Fibroblast of villous mesenchyme (primary cell): ENCODE measurements at regions not wholly inside any gene's neighbourhood (a gene's known extent, or its start where the extent isn't known, plus 50 kb on each side); places are given as distances from the start of the nearest gene placed in this dataset.
A peak's percentile ranks its signal among the peaks of the same experiment; 100 is the strongest.

Experiments used
- DNase-seq: peaks from one replicate; pipeline ENCODE4 v3.0.0-alpha.2; 2010; ENCODE audit warnings: low read depth
- H3K4me3 ChIP-seq: 2 replicates; pipeline ENCODE4 v1.5.1; 2011; ENCODE audit warnings: low read depth, mild to moderate bottlenecking, low read length
- TF ChIP-seq, protein P1 (sequence below): IDR thresholded peaks from 2 replicates; pipeline ENCODE4 v1.5.1; 2012; ENCODE audit warnings: low read depth, mild to moderate bottlenecking, low read length; ENCODE audit not compliant: insufficient read depth

DNA sequence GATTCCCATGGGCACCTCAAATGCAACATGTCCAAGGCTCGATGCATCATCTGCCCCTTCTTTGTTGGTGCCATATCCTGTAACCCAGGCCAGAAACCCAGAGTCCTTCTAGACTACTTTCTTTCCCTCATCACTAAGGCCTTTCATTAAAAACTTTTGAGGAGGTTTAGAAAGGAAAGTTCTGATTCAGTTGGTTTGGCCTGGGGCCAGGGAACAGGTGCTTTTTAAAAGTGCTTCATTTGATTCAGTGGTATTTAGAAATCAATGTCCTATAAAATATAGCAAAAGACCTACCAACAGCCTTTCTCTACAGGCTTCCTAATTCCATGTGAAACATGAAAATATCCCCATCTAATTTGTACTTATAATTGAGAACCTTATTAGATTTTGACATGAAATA lies 341.9 kb upstream of the RORA start:
- no peak overlapping the region for H3K4me3 ChIP-seq
- DNase-seq, result no peak
- TF ChIP-seq, protein P1, sequence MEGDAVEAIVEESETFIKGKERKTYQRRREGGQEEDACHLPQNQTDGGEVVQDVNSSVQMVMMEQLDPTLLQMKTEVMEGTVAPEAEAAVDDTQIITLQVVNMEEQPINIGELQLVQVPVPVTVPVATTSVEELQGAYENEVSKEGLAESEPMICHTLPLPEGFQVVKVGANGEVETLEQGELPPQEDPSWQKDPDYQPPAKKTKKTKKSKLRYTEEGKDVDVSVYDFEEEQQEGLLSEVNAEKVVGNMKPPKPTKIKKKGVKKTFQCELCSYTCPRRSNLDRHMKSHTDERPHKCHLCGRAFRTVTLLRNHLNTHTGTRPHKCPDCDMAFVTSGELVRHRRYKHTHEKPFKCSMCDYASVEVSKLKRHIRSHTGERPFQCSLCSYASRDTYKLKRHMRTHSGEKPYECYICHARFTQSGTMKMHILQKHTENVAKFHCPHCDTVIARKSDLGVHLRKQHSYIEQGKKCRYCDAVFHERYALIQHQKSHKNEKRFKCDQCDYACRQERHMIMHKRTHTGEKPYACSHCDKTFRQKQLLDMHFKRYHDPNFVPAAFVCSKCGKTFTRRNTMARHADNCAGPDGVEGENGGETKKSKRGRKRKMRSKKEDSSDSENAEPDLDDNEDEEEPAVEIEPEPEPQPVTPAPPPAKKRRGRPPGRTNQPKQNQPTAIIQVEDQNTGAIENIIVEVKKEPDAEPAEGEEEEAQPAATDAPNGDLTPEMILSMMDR, result no peak

DNA sequence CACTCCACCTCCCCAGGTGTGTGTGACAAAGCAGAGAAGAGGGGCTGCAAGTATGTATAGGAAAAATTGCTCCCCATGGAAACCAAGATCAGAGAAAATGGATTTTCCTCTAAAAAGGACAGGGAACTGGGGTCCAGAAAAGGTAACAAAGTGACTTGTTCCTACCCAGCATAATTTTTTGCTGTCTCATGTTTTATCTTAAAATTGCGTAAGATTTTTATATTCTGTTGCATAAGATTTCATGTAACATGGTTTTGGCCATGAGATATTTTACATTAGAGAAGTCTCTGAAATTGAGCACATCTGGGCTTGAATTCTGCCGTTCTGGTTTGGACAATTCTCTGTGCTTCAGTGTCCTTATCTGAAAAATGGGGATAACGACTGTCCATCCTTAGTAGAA lies 335.7 kb upstream of the RORA start:
- no peak overlapping the region for H3K4me3 ChIP-seq
- no peak for DNase-seq
- TF ChIP-seq, protein P1, result no peak

DNA sequence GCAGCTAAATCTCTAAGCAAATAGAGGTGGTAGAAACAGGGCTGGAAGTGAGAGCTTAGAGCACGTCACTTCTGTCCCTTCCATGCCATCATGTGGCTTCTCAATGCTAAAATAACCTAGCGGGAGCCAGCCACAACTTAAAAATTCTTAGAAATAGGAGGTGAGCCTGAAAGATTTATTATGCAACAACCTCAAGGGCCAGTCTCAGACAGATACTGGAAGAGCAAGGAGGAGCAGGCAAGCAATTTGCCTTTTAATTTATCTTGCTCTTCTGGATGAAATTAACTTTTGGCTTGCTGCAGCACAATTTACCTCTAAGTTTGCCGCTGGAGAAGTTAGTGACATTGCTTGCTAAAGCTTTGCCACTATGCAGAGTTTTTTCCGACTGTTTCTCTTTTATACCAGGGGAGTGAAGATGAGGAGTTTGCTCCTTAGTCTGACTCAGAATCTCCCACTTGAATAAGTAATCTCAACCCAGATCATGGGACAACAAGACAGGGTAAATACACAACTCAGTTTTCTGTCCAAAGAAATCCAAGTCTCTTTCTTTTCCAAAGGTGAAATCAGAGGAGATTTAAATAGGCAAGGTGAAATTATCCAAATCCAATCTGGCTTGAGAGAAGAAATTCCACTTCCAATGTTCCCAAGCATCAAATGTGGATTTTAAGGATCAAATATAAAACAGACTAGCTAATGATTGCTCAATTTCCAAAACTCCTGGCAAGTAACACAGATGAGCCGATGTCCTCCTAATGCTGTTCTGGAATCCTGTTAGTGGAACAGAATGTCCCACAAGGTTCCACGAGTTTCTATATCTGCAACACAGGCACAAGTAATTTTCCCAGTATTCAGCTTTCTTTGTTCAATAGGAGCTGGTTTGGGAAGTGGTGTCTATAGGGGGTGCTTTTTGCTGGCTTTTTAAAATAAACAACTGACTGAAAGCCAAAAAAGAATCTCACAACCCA lies 329.4 kb upstream of the RORA start:
- peak; percentile 3 for DNase-seq
- TF ChIP-seq, protein P1, result no peak
- H3K4me3 ChIP-seq, result no peak overlapping the region

DNA sequence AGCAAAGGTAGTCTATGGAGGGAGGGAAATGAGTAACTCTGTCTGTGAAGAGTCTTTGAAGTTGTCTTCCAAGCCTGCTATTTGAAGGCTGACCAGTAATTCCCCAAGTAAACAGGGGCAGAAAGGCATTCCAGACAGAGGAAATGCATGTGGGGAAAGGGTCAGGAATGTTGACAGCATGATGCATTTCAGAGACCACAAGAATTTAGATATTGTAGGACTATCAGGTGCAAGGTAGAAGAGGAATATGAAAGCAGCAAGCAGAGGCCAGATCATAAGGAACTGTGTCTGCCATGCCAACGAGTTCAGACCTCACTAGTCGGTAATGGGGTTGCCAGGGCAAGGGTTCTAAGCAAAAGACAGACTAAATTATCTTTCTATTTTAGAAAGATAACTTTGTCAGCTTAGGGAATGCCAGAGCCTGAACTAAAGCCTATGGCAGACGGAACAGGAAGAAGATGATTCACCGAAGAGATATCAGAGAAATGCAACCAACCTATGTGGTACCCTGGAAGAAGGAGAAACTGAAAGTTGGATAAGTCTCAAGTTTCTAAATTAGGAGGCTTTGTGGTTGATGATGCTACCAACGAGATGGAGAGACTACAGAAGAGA lies 327.0 kb upstream of the RORA start:
- no peak overlapping the region for H3K4me3 ChIP-seq
- TF ChIP-seq, protein P1, result no peak
- peak; percentile 8 for DNase-seq

DNA sequence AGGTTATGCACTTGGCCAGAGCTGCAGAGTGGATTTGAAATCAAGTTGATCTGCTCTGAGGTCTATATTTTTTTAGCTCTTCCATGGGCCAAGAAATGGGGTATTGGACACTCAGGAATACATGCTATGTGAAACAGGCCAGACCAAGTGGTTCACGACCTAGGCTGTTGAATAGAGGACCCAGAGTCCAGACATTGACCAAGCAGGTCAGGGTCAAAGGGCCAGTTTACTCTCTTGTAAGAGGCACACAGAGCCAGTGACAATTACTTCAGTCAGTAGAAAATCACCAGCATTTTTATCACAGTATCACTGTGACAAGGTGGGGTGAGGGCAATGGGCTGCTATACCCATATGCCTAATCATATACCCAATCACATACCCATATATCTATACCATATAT lies 320.6 kb upstream of the RORA start:
- TF ChIP-seq, protein P1, result no peak
- no peak for DNase-seq
- no peak overlapping the region for H3K4me3 ChIP-seq

DNA sequence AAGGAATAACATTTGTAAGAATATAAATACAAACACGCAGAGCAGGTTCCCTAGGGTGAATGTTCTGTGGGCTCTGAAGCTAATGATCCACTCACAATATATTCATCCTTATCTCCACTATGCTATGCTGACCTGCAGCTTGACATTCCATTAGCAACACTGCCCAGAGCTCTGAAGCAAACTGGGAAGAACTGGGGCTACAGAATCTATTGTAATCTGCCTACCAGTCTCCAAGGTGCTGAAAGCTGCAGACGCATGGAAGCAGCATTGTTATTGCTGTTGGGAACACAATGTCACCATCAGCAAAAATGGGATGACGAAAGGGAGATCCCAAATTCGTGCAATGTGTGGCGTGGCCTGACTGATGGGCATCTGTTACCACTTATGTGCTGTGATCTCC lies 316.7 kb upstream of the RORA start:
- no peak overlapping the region for H3K4me3 ChIP-seq
- TF ChIP-seq, protein P1, result no peak
- DNase-seq, result no peak

DNA sequence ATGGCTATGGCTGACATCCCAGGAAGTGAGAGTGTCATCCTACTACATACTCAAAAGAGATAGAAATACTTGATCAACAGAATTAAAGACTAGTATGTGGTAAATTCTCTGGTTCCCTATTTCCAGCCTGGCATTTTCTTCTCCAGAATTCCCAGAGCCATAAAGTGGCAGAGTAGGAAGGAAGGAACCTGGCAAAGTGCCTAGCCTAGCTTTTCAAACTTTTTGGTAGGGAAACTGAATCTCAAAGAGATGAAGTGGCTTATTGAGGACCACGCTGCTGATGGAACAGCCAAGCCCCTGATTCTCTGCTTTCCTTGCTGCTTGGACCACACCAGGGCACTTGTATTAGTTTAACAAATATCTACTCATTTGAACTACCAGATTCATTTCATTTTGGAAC lies 312.4 kb upstream of the RORA start:
- TF ChIP-seq, protein P1, result no peak
- H3K4me3 ChIP-seq, result no peak overlapping the region
- no peak for DNase-seq
